Lower lobe of right lung (tissue), 2 donors: ENCODE measurements at regions not wholly inside any gene's neighbourhood (a gene's known extent, or its start where the extent isn't known, plus 50 kb on each side); places are given as distances from the start of the nearest gene placed in this dataset.

Source experiments
- ATAC-seq, 2 donors: fragments of 200-7000 bp; cut with Tn5 transposase; one replicate each; pipeline ENCODE4 v1.9.1; 2020 to 2022; ENCODE audit warnings: mild to moderate bottlenecking in 2 of 2, moderate library complexity in 2 of 2
- DNase-seq: peaks from one replicate; pipeline ENCODE4 v3.0.0-alpha.2; 2020
- H3K27ac ChIP-seq: fragments of 200-600 bp; one replicate; pipeline ENCODE4 v1.8.0; 2022
- H3K27me3 ChIP-seq: fragments of 200-600 bp; one replicate; pipeline ENCODE4 v1.8.0; 2022; ENCODE audit warnings: low read depth
- H3K36me3 ChIP-seq: fragments of 200-600 bp; one replicate; pipeline ENCODE4 v1.8.0; 2022; ENCODE audit warnings: mild to moderate bottlenecking
- H3K4me1 ChIP-seq: fragments of 200-600 bp; one replicate; pipeline ENCODE4 v1.8.0; 2022
- H3K4me3 ChIP-seq: fragments of 200-600 bp; one replicate; pipeline ENCODE4 v1.8.0; 2022; ENCODE audit warnings: mild to moderate bottlenecking
- H3K9me3 ChIP-seq: fragments of 200-600 bp; one replicate; pipeline ENCODE4 v1.8.0; 2022
- intact Hi-C: fragments of 100-400 bp; cut with DNase I; formaldehyde crosslinking; loops from one replicate; pipeline ENCODE4 v1.11.0; 2022
- TF ChIP-seq, protein P1 (sequence below): fragments of 200-600 bp; IDR thresholded peaks from one replicate; pipeline ENCODE4 v1.8.0; 2022; ENCODE audit warnings: antibody characterized with exemption, mild to moderate bottlenecking
- donor health status: DM: no; HTN: yes; CAD: no; lungs with severe emphysema.

DNA sequence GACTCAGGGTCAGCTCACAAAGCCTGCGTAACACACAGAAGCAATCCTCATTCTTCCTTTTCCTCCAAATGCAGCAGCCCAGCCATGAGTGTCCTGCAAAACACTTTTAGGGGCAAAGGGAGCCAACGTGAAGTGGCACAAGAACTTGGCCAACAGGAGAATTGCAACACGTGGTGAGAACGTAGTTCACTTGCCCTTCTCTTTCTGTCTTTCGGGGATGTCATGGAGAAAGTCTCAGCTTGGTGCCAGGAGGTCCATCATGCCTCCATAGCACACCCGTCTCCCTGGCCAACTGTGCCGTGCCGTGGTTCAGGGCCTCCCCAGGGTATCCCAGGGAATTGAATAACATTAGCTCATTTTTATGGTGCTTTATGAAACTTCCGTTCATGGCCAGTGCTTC lies 98.5 kb upstream of the ANO1 start:
- Histone ChIP-seq H3K27ac (peak overlapping the region; percentile 18), H3K27me3 (peaks cover 31% of the 10 kb centered on the region), H3K9me3 (no peaks in the 10 kb centered on the region), H3K4me3 (no peak overlapping the region), H3K4me1 (peaks cover 12% of the 10 kb centered on the region), H3K36me3 (no peaks in the 10 kb centered on the region)
- intact Hi-C loops, result no loop called here
- DNase-seq (no peak), ATAC-seq (no peak)
- TF ChIP-seq, protein P1, sequence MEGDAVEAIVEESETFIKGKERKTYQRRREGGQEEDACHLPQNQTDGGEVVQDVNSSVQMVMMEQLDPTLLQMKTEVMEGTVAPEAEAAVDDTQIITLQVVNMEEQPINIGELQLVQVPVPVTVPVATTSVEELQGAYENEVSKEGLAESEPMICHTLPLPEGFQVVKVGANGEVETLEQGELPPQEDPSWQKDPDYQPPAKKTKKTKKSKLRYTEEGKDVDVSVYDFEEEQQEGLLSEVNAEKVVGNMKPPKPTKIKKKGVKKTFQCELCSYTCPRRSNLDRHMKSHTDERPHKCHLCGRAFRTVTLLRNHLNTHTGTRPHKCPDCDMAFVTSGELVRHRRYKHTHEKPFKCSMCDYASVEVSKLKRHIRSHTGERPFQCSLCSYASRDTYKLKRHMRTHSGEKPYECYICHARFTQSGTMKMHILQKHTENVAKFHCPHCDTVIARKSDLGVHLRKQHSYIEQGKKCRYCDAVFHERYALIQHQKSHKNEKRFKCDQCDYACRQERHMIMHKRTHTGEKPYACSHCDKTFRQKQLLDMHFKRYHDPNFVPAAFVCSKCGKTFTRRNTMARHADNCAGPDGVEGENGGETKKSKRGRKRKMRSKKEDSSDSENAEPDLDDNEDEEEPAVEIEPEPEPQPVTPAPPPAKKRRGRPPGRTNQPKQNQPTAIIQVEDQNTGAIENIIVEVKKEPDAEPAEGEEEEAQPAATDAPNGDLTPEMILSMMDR, result no peak

DNA sequence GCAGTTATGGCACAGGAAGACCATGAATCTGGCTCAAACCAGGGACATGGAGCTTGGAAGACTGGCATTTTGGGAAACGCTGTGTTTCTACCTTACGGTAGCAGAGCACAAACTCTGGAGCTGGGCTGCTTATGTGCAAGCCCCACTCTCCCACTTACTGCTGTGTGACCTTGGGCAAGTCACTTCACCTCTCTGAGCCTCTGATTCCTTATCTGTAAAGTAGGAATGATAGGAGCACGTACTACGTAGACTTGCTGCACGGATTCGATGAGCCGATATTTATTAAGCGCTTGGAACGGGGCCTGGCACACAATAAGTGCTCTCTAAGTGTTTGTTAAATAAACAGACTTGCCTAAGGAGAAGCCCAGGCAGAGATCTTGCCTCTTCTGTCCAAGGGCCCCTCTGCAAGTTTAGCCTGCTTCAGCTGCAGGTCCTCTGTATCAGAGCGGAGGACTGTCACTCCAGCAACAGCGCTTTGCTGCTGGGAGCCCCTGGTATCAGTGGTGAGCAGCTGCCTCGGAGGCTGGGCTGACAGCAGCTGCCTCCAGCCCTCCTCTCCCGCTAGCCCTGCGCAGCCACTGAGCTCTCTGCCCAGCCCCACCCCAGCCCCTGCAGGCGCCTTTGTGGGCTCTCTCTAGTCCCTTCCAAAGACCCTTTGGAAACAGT lies 96.9 kb upstream of the ANO1 start:
- Histone ChIP-seq H3K4me3 (no peak overlapping the region), H3K27me3 (peaks cover 47% of the 10 kb centered on the region), H3K9me3 (no peaks in the 10 kb centered on the region), H3K27ac (no peak overlapping the region), H3K36me3 (no peaks in the 10 kb centered on the region), H3K4me1 (peaks cover 16% of the 10 kb centered on the region)
- intact Hi-C loops, result no loop called here
- TF ChIP-seq, protein P1, result no peak
- peak; percentile 22 to 57 for ATAC-seq
- no peak for DNase-seq

DNA sequence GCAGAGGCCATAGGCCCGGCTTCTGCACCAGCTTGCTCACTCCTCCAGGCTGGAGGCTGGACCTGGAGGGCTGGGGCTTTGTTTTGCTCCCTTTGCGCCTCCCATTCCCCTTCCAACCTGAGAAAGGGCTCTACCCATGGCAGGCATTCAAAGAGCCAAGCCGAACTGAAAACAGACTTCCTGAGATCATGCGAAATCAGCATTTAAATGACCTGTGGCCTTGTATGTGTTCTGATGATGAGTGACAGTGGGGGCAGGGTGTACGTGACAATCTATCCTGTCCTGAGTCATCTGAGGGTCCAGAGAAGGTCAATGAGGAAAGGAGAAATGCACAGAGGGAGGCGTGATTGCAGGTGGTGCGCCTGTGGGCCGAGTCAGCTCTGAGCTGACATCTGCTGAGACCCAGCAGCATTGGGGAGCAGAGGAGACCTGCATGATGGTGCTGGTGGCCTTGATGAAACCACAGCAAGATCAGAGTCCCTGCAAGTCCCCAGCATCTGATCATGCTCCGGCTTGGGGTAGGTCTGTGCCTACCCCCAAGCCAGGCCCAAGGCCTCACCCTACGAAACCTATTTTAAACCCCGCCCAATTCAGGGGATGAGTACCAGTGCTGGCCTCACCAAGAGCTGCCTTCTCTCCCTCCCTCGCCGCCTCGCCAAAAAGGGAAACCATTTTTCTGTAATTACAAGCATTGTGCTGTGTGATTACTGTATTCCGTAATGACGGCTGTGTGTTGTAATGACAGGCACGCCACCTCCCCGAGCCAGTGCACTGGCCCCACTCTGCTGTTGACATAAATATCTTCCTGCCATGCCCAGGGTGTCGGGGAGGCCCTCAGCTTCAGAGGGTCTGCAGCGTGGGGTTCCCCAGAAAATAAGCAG lies 95.2 kb upstream of the ANO1 start:
- peaks cover 16% of the 10 kb centered on the region for H3K4me1 ChIP-seq
- H3K27me3 ChIP-seq, result peaks cover 59% of the 10 kb centered on the region
- DNase-seq, result no peak
- TF ChIP-seq, protein P1, result no peak
- H3K36me3 ChIP-seq, result no peaks in the 10 kb centered on the region
- no peak overlapping the region for H3K4me3 ChIP-seq
- no peaks in the 10 kb centered on the region for H3K9me3 ChIP-seq
- H3K27ac ChIP-seq, result no peak overlapping the region
- intact Hi-C loops, result no loop called here
- ATAC-seq, result no peak

DNA sequence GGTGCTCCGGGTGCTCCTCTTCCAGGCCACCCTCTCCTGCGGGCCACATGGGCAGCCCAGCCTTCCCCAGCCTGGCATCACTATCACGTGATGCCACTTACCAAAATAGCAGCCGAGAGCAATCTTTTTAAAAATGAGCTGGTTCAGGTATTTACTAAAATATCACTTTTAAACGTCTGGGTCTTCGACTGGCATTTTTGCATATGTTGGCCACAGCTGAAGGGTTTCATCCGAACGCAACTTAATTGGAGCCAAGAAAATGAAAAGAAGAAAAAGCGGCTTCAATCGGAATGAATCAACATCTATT lies 94.6 kb upstream of the ANO1 start:
- TF ChIP-seq, protein P1, result no peak
- no peak for DNase-seq
- Histone ChIP-seq H3K27ac (no peak overlapping the region), H3K4me1 (peaks cover 16% of the 10 kb centered on the region), H3K36me3 (no peaks in the 10 kb centered on the region), H3K4me3 (no peak overlapping the region), H3K27me3 (peaks cover 60% of the 10 kb centered on the region), H3K9me3 (no peaks in the 10 kb centered on the region)
- intact Hi-C loops, result no loop called here
- no peak for ATAC-seq

DNA sequence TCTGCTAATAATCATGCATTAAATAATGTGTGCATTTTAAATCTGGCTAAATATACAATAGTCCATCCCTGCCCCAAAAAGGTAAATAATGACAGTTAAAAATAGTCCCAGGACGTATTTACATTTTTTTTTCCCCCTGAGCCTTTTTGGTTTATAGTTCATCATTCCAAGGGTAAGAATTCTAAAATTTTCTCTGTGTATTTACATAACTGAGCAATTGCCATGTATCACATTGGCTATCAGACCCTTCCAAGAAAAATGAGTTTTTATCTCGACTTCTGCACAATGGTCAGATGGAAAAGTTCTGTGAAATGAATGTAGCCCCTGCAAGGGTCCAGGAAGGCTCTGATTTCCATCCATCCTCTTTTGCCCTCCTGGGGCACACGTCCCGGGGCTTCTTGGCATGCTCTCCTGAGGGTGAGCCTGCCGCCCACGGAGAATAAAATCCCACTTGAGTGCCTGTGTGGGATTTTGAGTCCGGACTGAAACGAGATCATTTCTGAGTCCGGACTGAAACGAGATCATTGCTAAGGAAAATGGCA lies 94.1 kb upstream of the ANO1 start:
- H3K4me3 ChIP-seq, result no peak overlapping the region
- TF ChIP-seq, protein P1, result no peak
- no peak overlapping the region for H3K27ac ChIP-seq
- ATAC-seq (no peak), DNase-seq (no peak)
- peaks cover 60% of the 10 kb centered on the region for H3K27me3 ChIP-seq
- H3K36me3 ChIP-seq, result no peaks in the 10 kb centered on the region
- H3K4me1 ChIP-seq, result peaks cover 16% of the 10 kb centered on the region
- intact Hi-C loops, result no loop called here
- H3K9me3 ChIP-seq, result no peaks in the 10 kb centered on the region
